ENCODE measurements at regions not wholly inside any gene's neighbourhood (a gene's known extent, or its start where the extent isn't known, plus 50 kb on each side); places are given as distances from the start of the nearest gene placed in this dataset.

DNA sequence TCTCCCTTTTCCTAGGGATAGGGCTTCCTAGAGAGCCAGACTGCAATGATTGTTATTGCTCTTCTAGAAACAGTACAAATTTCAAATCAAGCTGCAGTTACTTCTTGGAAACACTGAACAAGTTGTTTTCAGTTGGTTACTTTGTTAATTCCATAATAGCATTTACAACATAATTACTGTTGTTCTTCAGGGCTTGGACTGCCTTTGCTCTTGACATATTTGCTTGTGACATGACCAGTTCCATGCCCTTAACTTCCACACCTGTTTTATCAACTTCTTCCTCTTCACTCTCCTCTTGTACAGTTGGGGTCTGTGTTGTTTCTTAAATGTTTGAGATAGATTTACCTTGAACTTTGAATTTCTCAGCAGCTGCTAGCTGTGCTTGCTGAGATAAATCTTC, 104.4 kb downstream of the SEC23IP start:
- Histone ChIP-seq H3K27ac (ENCODE audit: low read depth in 2 of 2, low read length in 1 of 2) (no peak overlapping the region), H3K27me3 (ENCODE audit: control insufficient read depth in 1 of 2, insufficient read depth in 2 of 2, low read length in 2 of 2) (peaks cover 0 to 3% of the 10 kb centered on the region in 2 donors), H3K36me3 (ENCODE audit: control insufficient read depth in 2 of 2, insufficient read depth in 2 of 2, low read length in 1 of 2) (no peaks in the 10 kb centered on the region), H3K9me3 (ENCODE audit: control insufficient read depth in 2 of 2, insufficient read depth in 1 of 2, low read depth in 1 of 2, low read length in 1 of 2) (no peaks in the 10 kb centered on the region), H3K4me1 (ENCODE audit: control insufficient read depth in 2 of 2, insufficient read depth in 2 of 2, low read length in 1 of 2) (no peaks in the 10 kb centered on the region), H3K4me3 (ENCODE audit: low read depth in 1 of 2, low read length in 2 of 2) (no peak overlapping the region)

DNA sequence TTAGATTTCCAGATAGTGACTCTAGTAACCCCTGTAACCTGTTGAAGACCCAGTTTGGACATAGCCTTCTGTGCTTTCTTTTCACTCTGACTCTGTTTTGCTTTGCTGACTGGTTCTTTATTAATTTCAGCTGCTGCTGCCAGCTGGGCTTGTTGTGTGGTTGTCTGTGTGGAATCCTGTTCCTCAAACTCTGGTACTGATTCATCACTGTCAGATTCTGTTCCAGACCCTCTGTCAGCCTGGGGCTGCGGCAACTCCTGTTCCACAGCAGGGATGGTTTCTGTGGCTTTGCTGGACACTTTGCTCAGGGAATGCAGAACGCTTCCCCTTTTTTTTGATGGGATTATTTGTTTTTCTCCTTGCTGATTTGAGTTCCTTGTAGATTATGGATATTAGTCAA, 104.9 kb downstream of the SEC23IP start:
- WGBS, 2 donors, result 57 to 67% methylated on average over 2 of the region's 2 CpGs

DNA sequence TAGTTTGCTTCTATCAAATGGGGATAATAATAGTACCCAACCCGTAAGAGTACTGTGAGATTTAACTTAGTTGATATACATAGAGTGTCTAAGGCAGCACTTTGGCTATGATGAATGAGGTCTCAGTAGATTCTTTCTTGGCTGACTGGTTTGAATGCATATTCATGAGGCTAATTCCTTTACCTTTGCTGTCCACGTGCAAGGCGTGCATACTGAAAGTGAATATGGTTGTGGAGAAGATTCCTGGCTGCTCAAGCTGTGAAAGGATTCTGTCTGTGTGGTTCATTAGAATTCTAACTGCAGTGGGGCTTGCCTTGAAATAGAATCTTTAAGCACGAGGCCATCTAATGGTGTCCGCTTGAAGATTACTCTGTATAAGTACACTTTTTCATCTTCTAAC, 110.3 kb downstream of the SEC23IP start:
- H3K4me3 ChIP-seq (ENCODE audit: low read depth in 1 of 2, low read length in 2 of 2), result no peak overlapping the region
- peaks cover 0 to 3% of the 10 kb centered on the region in 2 donors for H3K27me3 ChIP-seq (ENCODE audit: control insufficient read depth in 1 of 2, insufficient read depth in 2 of 2, low read length in 2 of 2)
- H3K36me3 ChIP-seq (ENCODE audit: control insufficient read depth in 2 of 2, insufficient read depth in 2 of 2, low read length in 1 of 2), result no peaks in the 10 kb centered on the region
- H3K4me1 ChIP-seq (ENCODE audit: control insufficient read depth in 2 of 2, insufficient read depth in 2 of 2, low read length in 1 of 2), result no peaks in the 10 kb centered on the region
- 85 to 87% methylated on average over 5 of the region's 5 CpGs for WGBS, 2 donors
- H3K9me3 ChIP-seq (ENCODE audit: control insufficient read depth in 2 of 2, insufficient read depth in 1 of 2, low read depth in 1 of 2, low read length in 1 of 2), result no peaks in the 10 kb centered on the region
- no peak overlapping the region for H3K27ac ChIP-seq (ENCODE audit: low read depth in 2 of 2, low read length in 1 of 2)

More for the DNA sequence above, 104.9 kb downstream of the SEC23IP start:
- no peaks in the 10 kb centered on the region for H3K36me3 ChIP-seq (ENCODE audit: control insufficient read depth in 2 of 2, insufficient read depth in 2 of 2, low read length in 1 of 2)
- no peak overlapping the region for H3K4me3 ChIP-seq (ENCODE audit: low read depth in 1 of 2, low read length in 2 of 2)
- H3K4me1 ChIP-seq (ENCODE audit: control insufficient read depth in 2 of 2, insufficient read depth in 2 of 2, low read length in 1 of 2), result no peaks in the 10 kb centered on the region
- no peak overlapping the region for H3K27ac ChIP-seq (ENCODE audit: low read depth in 2 of 2, low read length in 1 of 2)
- no peaks in the 10 kb centered on the region for H3K9me3 ChIP-seq (ENCODE audit: control insufficient read depth in 2 of 2, insufficient read depth in 1 of 2, low read depth in 1 of 2, low read length in 1 of 2)
- peaks cover 0 to 3% of the 10 kb centered on the region in 2 donors for H3K27me3 ChIP-seq (ENCODE audit: control insufficient read depth in 1 of 2, insufficient read depth in 2 of 2, low read length in 2 of 2)

DNA sequence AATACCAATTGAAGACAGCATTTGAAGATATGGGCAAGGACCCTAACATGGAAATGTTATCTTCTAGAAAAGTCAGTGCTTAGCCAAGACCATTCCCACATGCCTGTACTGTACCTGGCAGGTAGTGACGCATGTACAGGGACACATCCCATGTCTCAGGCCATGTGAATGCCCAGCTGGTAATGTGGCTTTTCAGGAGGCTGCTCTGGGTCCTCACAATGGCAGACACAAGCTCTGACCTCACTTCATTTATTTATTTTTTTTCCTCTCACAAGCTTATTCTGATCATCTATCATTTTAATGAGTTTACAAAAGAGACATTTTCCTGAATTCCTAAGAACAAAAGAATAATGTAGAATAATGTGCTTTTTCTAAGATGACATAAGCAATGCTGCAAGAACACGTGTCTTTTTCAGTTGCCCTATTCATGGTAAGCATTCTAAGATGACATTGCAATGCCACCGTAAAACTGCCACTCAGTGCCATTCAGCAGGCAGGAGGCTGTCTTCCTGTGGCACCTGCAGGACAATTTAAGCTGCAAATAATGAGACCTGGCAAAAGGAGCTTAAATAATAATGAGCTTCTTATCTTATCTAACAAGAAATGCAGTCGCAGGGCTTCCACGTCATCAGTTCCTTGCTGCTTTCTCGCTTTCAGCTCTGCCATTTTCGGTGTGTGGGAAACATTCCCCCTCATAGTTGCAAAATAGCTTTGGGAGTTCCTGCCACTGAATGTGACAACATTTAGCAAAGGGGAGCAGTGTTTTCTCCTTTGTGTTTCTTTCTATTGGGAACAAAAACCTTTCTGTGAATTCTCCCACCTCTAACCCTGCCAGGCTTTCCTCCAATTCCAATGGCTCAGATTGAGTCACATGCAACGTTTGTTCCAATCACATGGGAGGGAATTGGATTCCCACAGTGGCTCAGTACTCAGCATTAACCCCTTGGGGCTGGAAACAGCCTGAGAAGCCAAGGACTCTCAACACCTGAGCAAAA, 113.0 kb downstream of the SEC23IP start:
- H3K36me3 ChIP-seq (ENCODE audit: control insufficient read depth in 2 of 2, insufficient read depth in 2 of 2, low read length in 1 of 2), result no peaks in the 10 kb centered on the region
- H3K4me1 ChIP-seq (ENCODE audit: control insufficient read depth in 2 of 2, insufficient read depth in 2 of 2, low read length in 1 of 2), result no peaks in the 10 kb centered on the region
- no peaks in the 10 kb centered on the region for H3K27me3 ChIP-seq (ENCODE audit: control insufficient read depth in 1 of 2, insufficient read depth in 2 of 2, low read length in 2 of 2)
- no peak overlapping the region for H3K4me3 ChIP-seq (ENCODE audit: low read depth in 1 of 2, low read length in 2 of 2)
- H3K9me3 ChIP-seq (ENCODE audit: control insufficient read depth in 2 of 2, insufficient read depth in 1 of 2, low read depth in 1 of 2, low read length in 1 of 2), result no peaks in the 10 kb centered on the region
- no peak overlapping the region for H3K27ac ChIP-seq (ENCODE audit: low read depth in 2 of 2, low read length in 1 of 2)
- whole genome bisulfite sequencing, 2 donors, result 50 to 59% methylated on average over 8 of the region's 8 CpGs

DNA sequence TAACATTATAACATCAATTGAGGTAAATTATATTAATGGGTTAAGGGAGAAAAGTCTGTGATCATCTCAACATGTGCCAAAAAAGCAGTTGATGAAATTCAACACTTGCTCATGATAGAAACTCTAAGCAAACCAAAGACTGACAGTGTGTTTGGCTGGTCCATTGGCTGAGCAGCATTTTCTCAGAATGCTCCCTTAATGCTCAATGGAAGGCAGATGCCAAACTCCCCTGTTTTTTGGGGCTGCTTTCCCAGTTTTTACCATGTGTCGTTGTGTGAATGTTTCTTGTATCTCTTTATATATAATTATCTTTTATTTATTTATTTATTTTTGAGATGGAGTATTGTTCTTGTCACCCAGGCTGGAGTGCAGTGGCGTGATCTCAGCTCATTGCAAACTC, 114.7 kb downstream of the SEC23IP start:
- Histone ChIP-seq H3K9me3 (ENCODE audit: control insufficient read depth in 2 of 2, insufficient read depth in 1 of 2, low read depth in 1 of 2, low read length in 1 of 2) (no peaks in the 10 kb centered on the region), H3K27ac (ENCODE audit: low read depth in 2 of 2, low read length in 1 of 2) (no peak overlapping the region), H3K27me3 (ENCODE audit: control insufficient read depth in 1 of 2, insufficient read depth in 2 of 2, low read length in 2 of 2) (peaks cover 0 to 3% of the 10 kb centered on the region in 2 donors), H3K36me3 (ENCODE audit: control insufficient read depth in 2 of 2, insufficient read depth in 2 of 2, low read length in 1 of 2) (no peaks in the 10 kb centered on the region), H3K4me3 (ENCODE audit: low read depth in 1 of 2, low read length in 2 of 2) (no peak overlapping the region), H3K4me1 (ENCODE audit: control insufficient read depth in 2 of 2, insufficient read depth in 2 of 2, low read length in 1 of 2) (peaks cover 3 to 6% of the 10 kb centered on the region in 2 donors)
- WGBS, 2 donors, result 71 to 77% methylated on average over 2 of the region's 2 CpGs

DNA sequence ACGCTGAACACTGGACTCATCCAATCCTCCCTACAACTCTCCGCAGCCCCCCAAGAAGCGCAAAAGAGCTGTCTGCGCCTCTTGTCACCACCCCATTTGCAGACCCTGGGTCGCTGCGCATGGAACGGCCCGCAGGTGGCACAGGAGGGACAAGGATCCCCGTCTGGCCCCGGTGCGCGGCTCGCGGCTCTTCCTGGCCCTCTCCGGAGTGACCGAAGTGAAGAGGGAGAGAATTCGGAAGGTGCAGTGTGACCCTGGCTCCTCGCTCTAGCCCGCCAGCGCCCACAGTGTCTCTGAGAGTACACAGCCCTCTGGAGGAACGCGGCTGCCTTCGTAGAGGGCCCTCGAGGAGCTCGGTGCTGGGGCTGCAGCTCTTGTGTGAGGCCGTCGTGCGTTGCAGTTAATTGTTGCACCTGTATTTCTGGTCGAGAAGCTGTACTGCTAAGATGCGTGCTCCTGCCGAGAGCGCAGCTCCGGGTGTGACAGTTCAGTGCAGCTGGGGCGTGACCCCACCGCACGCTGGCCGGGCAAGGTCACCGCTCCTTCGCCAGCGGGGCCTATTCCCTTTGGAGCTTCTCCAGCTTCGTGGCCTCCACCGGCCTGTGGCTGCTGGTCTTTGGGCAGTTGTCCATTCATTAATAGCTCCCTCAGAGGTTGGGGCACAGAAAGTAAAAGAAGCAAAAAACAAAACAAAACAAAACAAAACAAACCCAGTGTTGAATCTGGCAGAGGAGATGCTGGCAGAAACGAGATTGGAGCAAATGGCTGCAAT, 119.0 kb downstream of the SEC23IP start:
- H3K4me3 ChIP-seq (ENCODE audit: low read depth in 1 of 2, low read length in 2 of 2), result no peak overlapping the region
- no peaks in the 10 kb centered on the region for H3K36me3 ChIP-seq (ENCODE audit: control insufficient read depth in 2 of 2, insufficient read depth in 2 of 2, low read length in 1 of 2)
- no peaks in the 10 kb centered on the region for H3K9me3 ChIP-seq (ENCODE audit: control insufficient read depth in 2 of 2, insufficient read depth in 1 of 2, low read depth in 1 of 2, low read length in 1 of 2)
- H3K27me3 ChIP-seq (ENCODE audit: control insufficient read depth in 1 of 2, insufficient read depth in 2 of 2, low read length in 2 of 2), result peaks cover 0 to 3% of the 10 kb centered on the region in 2 donors
- peaks cover 3 to 6% of the 10 kb centered on the region in 2 donors for H3K4me1 ChIP-seq (ENCODE audit: control insufficient read depth in 2 of 2, insufficient read depth in 2 of 2, low read length in 1 of 2)
- H3K27ac ChIP-seq (ENCODE audit: low read depth in 2 of 2, low read length in 1 of 2), result no peak overlapping the region
- WGBS, 2 donors, result 25 to 44% methylated on average over 43 of the region's 43 CpGs

DNA sequence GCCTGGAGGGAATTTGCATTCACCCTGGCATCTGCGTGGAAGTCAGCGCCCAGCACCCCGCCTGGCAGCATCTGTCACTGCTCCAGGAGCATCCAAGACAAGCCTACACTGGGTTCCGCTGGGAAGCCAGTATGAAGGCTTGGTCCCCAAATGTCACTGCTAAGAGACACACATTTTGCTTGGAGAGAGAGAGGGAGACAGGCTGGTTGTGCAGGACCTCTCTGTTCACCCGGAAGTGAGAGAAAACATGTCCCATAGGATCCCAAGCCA, 119.5 kb downstream of the SEC23IP start:
- 43 to 64% methylated on average over 5 of the region's 5 CpGs for WGBS, 2 donors
- H3K4me1 ChIP-seq (ENCODE audit: control insufficient read depth in 2 of 2, insufficient read depth in 2 of 2, low read length in 1 of 2), result peaks cover 3 to 6% of the 10 kb centered on the region in 2 donors
- H3K27me3 ChIP-seq (ENCODE audit: control insufficient read depth in 1 of 2, insufficient read depth in 2 of 2, low read length in 2 of 2), result peaks cover 0 to 3% of the 10 kb centered on the region in 2 donors
- H3K4me3 ChIP-seq (ENCODE audit: low read depth in 1 of 2, low read length in 2 of 2), result no peak overlapping the region
- no peak overlapping the region for H3K27ac ChIP-seq (ENCODE audit: low read depth in 2 of 2, low read length in 1 of 2)
- H3K36me3 ChIP-seq (ENCODE audit: control insufficient read depth in 2 of 2, insufficient read depth in 2 of 2, low read length in 1 of 2), result no peaks in the 10 kb centered on the region
- H3K9me3 ChIP-seq (ENCODE audit: control insufficient read depth in 2 of 2, insufficient read depth in 1 of 2, low read depth in 1 of 2, low read length in 1 of 2), result no peaks in the 10 kb centered on the region

DNA sequence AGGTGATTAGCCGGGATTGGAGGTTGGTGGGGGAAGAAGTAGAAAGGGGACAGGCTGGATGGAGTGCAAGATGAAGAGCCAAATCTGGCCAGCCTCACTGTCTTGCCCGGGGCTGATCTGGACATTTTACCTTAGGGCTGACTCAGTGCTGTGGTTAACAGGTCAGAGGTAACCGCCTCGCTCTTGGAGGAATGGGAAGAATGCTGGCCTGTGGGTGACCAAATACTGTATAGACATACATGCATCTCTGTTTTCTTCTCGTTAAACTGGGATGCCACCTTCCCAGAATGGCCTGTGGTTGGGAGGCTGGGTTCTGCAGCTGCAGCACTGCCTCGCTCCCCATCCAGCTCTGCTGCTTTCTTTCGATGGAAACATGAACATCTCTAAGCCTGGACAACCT, 120.0 kb downstream of the SEC23IP start:
- 85 to 91% methylated on average over 7 of the region's 7 CpGs for WGBS, 2 donors
- H3K27me3 ChIP-seq (ENCODE audit: control insufficient read depth in 1 of 2, insufficient read depth in 2 of 2, low read length in 2 of 2), result peaks cover 0 to 3% of the 10 kb centered on the region in 2 donors
- H3K36me3 ChIP-seq (ENCODE audit: control insufficient read depth in 2 of 2, insufficient read depth in 2 of 2, low read length in 1 of 2), result no peaks in the 10 kb centered on the region
- no peaks in the 10 kb centered on the region for H3K9me3 ChIP-seq (ENCODE audit: control insufficient read depth in 2 of 2, insufficient read depth in 1 of 2, low read depth in 1 of 2, low read length in 1 of 2)
- H3K27ac ChIP-seq (ENCODE audit: low read depth in 2 of 2, low read length in 1 of 2), result no peak overlapping the region
- no peak overlapping the region for H3K4me3 ChIP-seq (ENCODE audit: low read depth in 1 of 2, low read length in 2 of 2)
- H3K4me1 ChIP-seq (ENCODE audit: control insufficient read depth in 2 of 2, insufficient read depth in 2 of 2, low read length in 1 of 2), result peaks cover 3 to 6% of the 10 kb centered on the region in 2 donors

DNA sequence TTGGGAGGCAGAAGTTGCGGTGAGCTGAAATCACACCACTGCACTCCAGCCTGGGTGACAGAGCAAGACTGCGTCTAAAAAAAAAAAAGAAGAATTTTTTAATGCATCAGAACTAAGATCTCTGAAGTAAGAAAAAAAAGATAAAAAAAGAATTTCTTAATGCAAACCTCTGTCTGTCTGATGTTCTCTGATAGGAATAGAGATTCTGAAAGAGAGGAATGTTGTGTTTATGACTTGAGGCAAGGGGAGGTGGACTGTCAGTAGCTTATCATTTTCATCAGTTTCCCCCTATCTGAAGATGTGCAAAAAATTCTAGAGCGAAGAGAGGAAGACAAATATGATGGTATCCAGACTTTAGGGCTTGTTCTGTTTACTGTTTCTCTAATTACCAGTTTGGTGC, 121.5 kb downstream of the SEC23IP start:
- no peak overlapping the region for H3K4me3 ChIP-seq (ENCODE audit: low read depth in 1 of 2, low read length in 2 of 2)
- WGBS, 2 donors, result 77 to 84% methylated on average over 3 of the region's 3 CpGs
- H3K27ac ChIP-seq (ENCODE audit: low read depth in 2 of 2, low read length in 1 of 2), result no peak overlapping the region
- H3K27me3 ChIP-seq (ENCODE audit: control insufficient read depth in 1 of 2, insufficient read depth in 2 of 2, low read length in 2 of 2), result peaks cover 0 to 3% of the 10 kb centered on the region in 2 donors
- H3K4me1 ChIP-seq (ENCODE audit: control insufficient read depth in 2 of 2, insufficient read depth in 2 of 2, low read length in 1 of 2), result peaks cover 3 to 6% of the 10 kb centered on the region in 2 donors
- no peaks in the 10 kb centered on the region for H3K9me3 ChIP-seq (ENCODE audit: control insufficient read depth in 2 of 2, insufficient read depth in 1 of 2, low read depth in 1 of 2, low read length in 1 of 2)
- no peaks in the 10 kb centered on the region for H3K36me3 ChIP-seq (ENCODE audit: control insufficient read depth in 2 of 2, insufficient read depth in 2 of 2, low read length in 1 of 2)

All from esophagus (tissue), 2 donors.